Right atrium auricular region (tissue), 2 donors: ENCODE measurements at regions not wholly inside any gene's neighbourhood (a gene's known extent, or its start where the extent isn't known, plus 50 kb on each side); places are given as distances from the start of the nearest gene placed in this dataset.
"Not testable (repeated sequence)": the region's sequence is repeated elsewhere in the genome, so short reads cannot be mapped to it uniquely, and the experiment has no call there.

Source experiments
- DNase-seq: peaks from one replicate; pipeline ENCODE4 v3.0.0-alpha.2; 2019; ENCODE audit warnings: low spot score
- H3K27ac ChIP-seq, 2 donors: fragments of 200-600 bp; sonication (generic); 1 replicate in 1 of 2; 2 replicates in 1 of 2; pipeline ENCODE4 v1.5.1; 2016 to 2019
- H3K27me3 ChIP-seq, 2 donors: fragments of 200-600 bp; sonication (generic); one replicate each; pipeline versions ENCODE4 v1.5.1 to v1.6.0; 2017 to 2019
- H3K36me3 ChIP-seq: fragments of 200-600 bp; sonication (generic); one replicate; pipeline ENCODE4 v1.5.1; 2016
- H3K4me1 ChIP-seq, 2 donors: fragments of 200-600 bp; sonication (generic); one replicate each; pipeline versions ENCODE4 v1.5.1 to v1.6.0; 2017 to 2019
- H3K4me3 ChIP-seq, 2 donors: fragments of 200-600 bp; sonication (generic); 1 replicate in 1 of 2; 2 replicates in 1 of 2; pipeline ENCODE4 v1.5.1; 2017 to 2019; ENCODE audit warnings: mild to moderate bottlenecking in 1 of 2, moderate library complexity in 1 of 2
- H3K9me3 ChIP-seq, 2 donors: fragments of 200-600 bp; sonication (generic); one replicate each; pipeline ENCODE4 v1.5.1; 2019
- TF ChIP-seq, protein P1 (sequence below), 2 donors: fragments of 200-600 bp; sonication (generic); IDR thresholded peaks; one replicate each; pipeline ENCODE4 v1.5.1; 2019; ENCODE audit warnings: antibody characterized with exemption in 2 of 2

DNA sequence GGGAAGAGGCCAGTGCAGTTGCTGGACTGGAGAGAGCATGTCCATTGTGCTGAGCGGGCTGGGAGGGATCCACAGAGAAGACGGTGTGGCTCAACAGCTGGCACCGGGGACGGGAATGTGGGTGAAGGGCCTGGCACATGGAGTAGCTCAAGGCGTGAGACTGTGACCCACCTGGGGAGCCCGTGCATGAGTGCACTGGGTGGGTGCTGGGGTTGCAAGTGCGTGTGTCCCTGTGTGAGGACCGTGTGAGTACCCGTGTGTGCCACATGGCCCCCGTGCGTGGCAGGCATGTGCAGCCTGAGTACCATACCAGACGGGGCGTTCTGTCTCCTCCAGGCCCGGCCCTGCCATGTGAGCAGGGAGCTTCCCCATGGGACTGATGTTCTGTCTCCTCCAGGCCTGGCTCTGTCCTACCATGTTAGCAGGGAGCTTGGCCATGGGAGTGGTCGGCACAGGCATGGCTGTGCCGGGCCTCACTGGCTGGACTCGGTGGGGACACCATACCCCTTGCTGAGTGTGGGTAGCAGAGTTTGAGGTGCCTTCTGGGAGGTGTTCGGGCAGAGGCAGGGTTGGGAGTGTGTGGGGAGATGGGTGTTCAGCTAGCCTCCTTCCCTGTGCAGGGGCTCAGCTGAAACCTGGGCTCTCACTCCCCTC is 234.4 kb downstream of the TMEM121 start:
- no peak overlapping the region for H3K4me3 ChIP-seq
- H3K36me3 ChIP-seq, result no peaks in the 10 kb centered on the region
- H3K9me3 ChIP-seq, result no peaks in the 10 kb centered on the region
- H3K27me3 ChIP-seq, result no peaks in the 10 kb centered on the region
- TF ChIP-seq, protein P1, sequence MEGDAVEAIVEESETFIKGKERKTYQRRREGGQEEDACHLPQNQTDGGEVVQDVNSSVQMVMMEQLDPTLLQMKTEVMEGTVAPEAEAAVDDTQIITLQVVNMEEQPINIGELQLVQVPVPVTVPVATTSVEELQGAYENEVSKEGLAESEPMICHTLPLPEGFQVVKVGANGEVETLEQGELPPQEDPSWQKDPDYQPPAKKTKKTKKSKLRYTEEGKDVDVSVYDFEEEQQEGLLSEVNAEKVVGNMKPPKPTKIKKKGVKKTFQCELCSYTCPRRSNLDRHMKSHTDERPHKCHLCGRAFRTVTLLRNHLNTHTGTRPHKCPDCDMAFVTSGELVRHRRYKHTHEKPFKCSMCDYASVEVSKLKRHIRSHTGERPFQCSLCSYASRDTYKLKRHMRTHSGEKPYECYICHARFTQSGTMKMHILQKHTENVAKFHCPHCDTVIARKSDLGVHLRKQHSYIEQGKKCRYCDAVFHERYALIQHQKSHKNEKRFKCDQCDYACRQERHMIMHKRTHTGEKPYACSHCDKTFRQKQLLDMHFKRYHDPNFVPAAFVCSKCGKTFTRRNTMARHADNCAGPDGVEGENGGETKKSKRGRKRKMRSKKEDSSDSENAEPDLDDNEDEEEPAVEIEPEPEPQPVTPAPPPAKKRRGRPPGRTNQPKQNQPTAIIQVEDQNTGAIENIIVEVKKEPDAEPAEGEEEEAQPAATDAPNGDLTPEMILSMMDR (IDR thresholded peaks at IDR 0.05), result no peak
- H3K4me1 ChIP-seq, result peaks cover 0 to 5% of the 10 kb centered on the region in 2 donors
- DNase-seq, result no peak
- no peak overlapping the region for H3K27ac ChIP-seq

DNA sequence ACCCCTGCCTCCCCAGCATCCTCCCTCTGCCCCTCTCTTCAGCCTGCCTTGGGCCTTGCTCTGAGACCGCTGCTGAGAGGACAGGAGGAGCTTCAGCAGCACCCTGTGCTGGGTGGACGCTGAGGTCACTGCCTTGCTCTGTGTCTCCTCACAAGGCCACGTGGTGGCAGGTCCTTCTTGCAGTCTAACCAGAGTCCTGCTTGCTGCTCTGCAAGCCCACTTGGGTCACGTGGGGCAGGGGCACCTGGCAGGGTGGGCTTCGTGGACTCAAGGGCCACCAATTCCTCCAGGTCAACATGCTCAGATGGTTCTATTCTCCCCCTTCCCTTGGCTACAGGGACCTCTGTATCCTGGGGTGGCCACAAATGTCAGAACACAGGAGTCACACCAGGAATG is 235.0 kb downstream of the TMEM121 start:
- not testable (repeated sequence) for H3K4me3 ChIP-seq, H3K36me3 ChIP-seq, H3K27me3 ChIP-seq, DNase-seq, H3K9me3 ChIP-seq, H3K4me1 ChIP-seq, H3K27ac ChIP-seq

DNA sequence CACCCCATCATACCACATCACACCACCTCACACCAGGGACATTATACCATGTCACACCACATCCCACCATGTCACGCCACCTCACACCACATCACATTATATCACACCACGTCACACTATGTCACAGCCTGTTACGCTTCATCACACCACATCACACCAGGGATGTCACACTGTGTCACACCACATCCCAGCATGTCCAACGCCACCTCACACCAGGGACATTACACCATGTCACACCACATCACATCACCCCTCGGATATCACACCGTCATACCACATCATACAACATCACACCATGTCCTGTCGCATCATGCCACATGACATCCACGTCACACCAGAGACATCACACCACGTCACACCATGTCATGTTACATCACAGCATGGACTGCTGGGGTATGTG is 235.5 kb downstream of the TMEM121 start:
- H3K27me3 ChIP-seq, result no peaks in the 10 kb centered on the region
- no peak overlapping the region for H3K27ac ChIP-seq
- peaks cover 0 to 5% of the 10 kb centered on the region in 2 donors for H3K4me1 ChIP-seq
- TF ChIP-seq, protein P1 (IDR thresholded peaks at IDR 0.05), result no peak
- H3K9me3 ChIP-seq, result no peaks in the 10 kb centered on the region
- no peak overlapping the region for H3K4me3 ChIP-seq
- no peak for DNase-seq
- H3K36me3 ChIP-seq, result no peaks in the 10 kb centered on the region

DNA sequence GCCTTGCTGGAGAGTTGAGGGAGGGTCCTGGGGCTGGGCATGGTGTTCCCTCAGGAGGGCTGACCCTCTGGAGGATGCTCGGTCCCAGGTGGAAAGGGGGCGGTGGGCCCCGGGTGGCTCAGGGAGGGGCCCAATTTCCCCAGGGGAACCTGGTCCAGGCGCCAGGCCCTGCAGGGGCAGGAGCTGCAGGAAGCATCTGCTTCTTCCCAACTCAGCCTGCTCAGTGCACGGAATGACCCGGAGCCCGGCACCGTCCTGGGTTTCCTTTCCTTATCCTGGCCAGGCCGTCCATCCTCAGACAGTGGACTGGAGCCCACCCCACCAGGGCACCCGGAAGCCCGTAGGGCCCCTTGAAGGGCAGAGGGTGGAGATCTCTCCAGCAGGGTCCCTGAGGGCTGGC is 235.9 kb downstream of the TMEM121 start:
- H3K9me3 ChIP-seq, H3K36me3 ChIP-seq, H3K27me3 ChIP-seq, H3K4me1 ChIP-seq, H3K4me3 ChIP-seq, H3K27ac ChIP-seq, DNase-seq: not testable (repeated sequence)

DNA sequence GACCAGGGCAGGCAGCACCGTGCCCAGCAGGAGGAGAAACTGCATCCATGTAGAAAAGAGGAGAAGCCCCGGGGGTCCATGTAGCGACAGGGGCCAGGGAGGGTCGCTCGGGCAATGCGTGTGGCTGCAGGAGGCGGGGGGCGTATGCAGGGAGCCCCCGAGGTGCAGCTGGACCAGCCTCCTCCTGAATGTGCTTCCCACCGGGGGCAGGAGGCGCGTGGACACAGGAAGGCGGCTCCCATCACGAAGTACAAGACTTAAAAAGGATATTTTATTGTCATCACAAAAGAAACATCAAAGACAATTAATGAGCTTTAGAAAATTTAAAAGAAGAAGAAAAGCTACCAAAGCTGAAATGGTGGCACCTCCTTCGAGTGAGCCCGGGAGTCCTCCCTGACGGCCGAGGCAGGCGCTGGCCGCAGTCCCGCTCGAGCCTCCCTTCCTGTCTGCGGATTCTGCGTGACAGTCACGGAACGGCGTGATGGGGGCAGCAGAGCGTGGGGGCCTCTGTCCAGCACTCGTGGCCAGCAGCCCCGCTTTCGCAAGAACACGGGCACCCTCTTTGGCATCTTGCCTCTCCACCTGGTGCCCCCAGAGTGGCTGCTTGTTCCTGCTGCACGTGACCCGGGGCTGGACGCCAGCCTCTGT is 238.0 kb downstream of the TMEM121 start:
- H3K4me1 ChIP-seq, H3K36me3 ChIP-seq, DNase-seq, H3K4me3 ChIP-seq, H3K27me3 ChIP-seq, H3K9me3 ChIP-seq, H3K27ac ChIP-seq: not testable (repeated sequence)

DNA sequence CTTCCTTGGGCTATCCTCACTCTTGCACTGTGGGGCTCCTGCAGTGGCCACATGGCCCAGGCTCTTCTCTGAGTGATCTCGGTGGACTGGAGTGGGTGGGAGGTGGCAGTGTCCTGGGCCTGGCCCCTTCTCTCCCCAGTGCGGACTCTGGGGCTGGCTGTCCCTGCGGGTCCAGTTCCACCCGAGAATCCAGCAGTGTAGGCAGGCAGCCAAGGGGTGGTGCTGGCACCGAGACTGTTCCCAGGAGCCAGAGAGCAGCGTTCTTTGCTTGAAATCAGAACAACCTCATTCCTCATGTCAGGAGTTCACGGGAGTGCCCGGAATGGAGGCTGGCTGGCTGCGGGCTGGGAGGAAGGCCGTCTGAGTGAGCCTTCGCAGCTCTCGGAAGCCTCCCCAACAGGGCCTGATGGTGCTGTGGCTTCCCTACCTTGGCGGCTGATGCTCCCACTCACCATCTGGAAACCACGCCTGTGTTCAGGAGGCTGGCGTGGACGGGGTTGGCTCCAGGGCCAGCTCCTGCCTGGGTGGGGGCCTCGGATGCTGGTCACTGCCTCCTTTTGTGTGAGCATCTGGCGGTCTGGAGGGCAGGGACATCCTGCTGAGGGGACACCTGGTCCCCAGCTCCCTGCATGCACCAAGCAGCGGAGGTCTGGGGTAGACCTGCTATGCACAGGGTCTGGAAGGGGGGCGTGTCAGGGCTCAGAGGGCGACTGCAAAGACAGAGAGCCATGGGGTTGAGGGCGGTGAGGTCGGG is 238.9 kb downstream of the TMEM121 start:
- H3K4me1 ChIP-seq, H3K4me3 ChIP-seq, H3K27me3 ChIP-seq, DNase-seq, H3K36me3 ChIP-seq, H3K27ac ChIP-seq, H3K9me3 ChIP-seq: not testable (repeated sequence)

DNA sequence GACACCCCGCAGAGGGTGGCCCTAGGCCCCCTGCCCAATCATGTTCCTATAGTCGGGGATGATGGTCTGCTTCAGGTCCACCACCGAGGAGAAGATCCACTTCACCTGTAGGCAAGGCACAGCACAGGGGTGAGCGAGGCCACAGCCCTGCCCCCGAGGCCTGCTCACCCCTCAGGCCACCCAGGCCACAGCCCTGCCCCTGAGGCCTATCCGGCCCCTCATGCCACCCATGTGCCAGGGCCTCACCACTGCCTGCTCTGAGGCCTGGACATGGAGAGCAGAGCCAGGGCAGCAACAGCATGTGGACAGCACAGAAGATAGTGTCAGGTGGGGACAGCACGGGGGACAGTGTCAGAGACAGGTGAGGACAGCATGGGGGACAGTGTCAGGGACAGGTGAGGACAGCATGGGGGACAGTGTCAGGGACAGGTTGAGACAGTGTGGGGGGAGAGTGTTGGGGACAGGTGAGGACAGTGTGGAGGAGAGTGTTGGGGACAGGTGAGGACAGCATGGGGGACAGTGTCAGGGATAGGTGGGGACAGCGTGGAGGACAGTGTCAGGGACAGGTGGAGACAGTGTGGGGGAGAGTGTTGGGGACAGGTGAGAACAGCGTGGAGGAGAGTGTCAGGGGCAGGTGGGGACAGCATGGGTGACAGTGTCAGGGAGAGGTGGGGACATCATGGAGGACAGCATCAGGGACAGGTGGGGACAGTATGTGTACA is 239.7 kb downstream of the TMEM121 start:
- no peak overlapping the region for H3K4me3 ChIP-seq
- H3K27ac ChIP-seq, result no peak overlapping the region
- H3K4me1 ChIP-seq, result peaks cover 0 to 5% of the 10 kb centered on the region in 2 donors
- H3K9me3 ChIP-seq, result no peaks in the 10 kb centered on the region
- TF ChIP-seq, protein P1 (IDR thresholded peaks at IDR 0.05), result no peak
- no peak for DNase-seq
- H3K27me3 ChIP-seq, result no peaks in the 10 kb centered on the region
- H3K36me3 ChIP-seq, result no peaks in the 10 kb centered on the region
